T47D (cell line): ENCODE measurements at regions not wholly inside any gene's neighbourhood (a gene's known extent, or its start where the extent isn't known, plus 50 kb on each side); places are given as distances from the start of the nearest gene placed in this dataset.

Experiments
- DNase-seq, 2 experiments: peaks; one replicate each; pipeline versions ENCODE4 v3.0.0 to v3.0.0-alpha.2; 2011 to 2012; ENCODE audit warnings: low read depth in 1 of 2, low spot score in 1 of 2
- JUND ChIP-seq: IDR thresholded peaks from 2 replicates; pipeline ENCODE4 v1.6.1; 2012; ENCODE audit warnings: low read depth
- in situ Hi-C: cut with HindIII; loops from 2 replicates; pipeline ENCODE4 v1.10.0; 2016; ENCODE audit warnings: low sequenced_read_pairs, low pct_unique_long_range_greater_than_20kb

DNA sequence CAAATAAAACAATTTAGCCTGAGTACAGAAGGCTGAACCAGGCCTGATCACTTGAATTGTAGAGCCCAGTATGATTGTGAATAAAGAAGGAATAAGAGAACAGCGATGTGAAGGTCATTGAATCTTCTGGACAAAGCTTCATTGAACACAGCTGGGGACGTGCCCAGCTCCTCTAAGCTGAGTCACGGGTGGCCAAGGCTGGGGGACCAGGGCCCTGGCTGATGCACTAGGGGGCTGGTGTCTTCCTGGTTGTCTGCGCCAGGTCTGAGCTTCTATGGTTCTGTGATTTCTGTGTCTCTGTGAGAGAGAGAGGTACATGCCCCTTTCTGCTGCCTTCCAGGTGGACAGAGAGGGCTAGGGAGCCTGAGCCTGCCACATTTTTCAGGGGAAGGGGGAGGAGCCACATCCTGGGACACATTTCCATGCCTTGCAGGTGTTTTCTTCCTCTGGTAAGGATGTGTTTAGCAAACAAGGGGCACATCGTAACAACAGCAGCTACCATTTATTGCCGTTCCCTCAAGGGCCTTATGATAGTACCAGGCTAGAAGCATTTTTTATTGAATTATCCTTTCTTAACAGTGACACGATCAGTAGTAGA is 135.7 kb downstream of the C11orf91 start:
- in situ Hi-C loops, result no loop called here
- TF ChIP-seq JUND, result no peak
- no peak for DNase-seq

DNA sequence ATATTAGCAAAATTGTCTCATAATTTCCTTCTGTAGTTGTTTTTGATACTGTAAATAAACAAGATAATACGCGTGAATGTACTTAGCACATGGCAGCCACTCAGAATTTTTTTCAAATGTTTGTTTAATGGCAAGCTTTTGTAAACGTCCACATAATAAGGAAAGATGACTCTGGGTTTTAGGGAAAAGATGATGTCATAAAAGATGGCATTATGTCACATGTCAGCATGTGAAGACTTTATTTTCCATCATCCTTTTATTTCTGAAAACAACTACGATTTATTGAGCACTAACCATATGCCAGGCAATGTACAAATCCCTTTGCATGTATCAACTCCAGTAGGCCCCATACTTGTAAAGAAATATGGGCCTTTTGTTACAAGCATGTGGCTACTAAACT is 139.9 kb downstream of the C11orf91 start:
- DNase-seq, result no peak
- in situ Hi-C loops, result no loop called here
- TF ChIP-seq JUND, result no peak

GRCh38 chr11:33559567-33559966 is 141.1 kb downstream of the C11orf91 start:
- DNase-seq, result no peak
- in situ Hi-C loops, result no loop called here
- TF ChIP-seq JUND, result no peak

- TF ChIP-seq JUND, result no peak
- DNase-seq, result no peak
- in situ Hi-C loops, result no loop called here
Measured at GRCh38 chr11:33558097-33558496, 142.5 kb downstream of the C11orf91 start.

GRCh38 chr11:33557201-33557600 is 143.4 kb downstream of the C11orf91 start:
- DNase-seq, result peak; percentile 47 to 92
- no peak for TF ChIP-seq JUND
- in situ Hi-C loops, result no loop called here

- DNase-seq, result no peak
- in situ Hi-C loops, result no loop called here
- TF ChIP-seq JUND, result no peak
Measured at GRCh38 chr11:33554219-33554618, 146.4 kb downstream of the C11orf91 start.

- DNase-seq, result no peak
- in situ Hi-C loops, result no loop called here
- no peak for TF ChIP-seq JUND
Measured at GRCh38 chr11:33553486-33553885, 147.1 kb downstream of the C11orf91 start.

DNA sequence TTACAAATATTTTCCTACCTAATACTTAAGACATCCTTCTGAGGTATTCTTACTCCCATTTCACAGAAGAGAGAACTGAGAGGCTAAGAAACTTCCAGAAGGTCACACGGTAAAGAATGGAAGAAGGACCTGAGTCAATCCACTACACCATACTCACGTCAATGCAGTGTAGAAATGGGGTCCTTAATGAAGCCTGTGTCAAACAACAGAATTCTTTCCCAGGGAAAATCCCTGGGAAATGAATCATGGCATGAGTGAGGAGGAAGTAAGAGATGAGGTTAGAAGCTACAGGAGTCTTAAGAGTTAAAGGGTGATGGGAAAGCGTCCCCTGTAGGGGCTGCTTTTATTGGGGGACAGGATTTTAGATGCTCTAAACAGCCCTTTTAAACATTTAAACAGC is 147.9 kb downstream of the C11orf91 start:
- DNase-seq, result no peak
- TF ChIP-seq JUND, result no peak
- in situ Hi-C loops, result no loop called here

GRCh38 chr11:33551051-33551450 is 149.6 kb downstream of the C11orf91 start:
- no peak for TF ChIP-seq JUND
- in situ Hi-C loops, result no loop called here
- DNase-seq, result no peak

DNA sequence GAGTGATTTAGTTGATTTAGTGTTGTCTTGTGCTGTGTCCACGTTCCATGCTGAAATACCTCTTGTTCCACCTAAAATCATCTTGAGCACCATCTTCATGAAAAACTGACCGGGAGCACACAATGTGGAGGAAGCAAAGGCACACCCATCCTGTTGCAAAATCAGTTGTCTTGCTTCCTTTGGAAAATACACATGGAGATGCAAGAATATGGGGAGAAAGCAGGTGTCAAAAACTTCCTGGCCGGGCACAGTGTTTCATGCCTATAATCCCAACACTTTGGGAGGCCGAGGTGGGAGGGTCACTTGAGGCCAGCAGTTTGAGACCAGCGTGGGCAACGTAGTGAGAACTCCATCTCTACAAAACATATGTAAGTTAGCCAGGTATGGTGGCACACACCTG is 151.1 kb downstream of the C11orf91 start:
- in situ Hi-C loops, result no loop called here

GRCh38 chr11:33545931-33546330 is 154.7 kb downstream of the C11orf91 start:
- no peak for TF ChIP-seq JUND
- in situ Hi-C loops, result no loop called here
- DNase-seq, result no peak

More for the DNA sequence above, 151.1 kb downstream of the C11orf91 start:
- no peak for TF ChIP-seq JUND
- DNase-seq, result no peak

DNA sequence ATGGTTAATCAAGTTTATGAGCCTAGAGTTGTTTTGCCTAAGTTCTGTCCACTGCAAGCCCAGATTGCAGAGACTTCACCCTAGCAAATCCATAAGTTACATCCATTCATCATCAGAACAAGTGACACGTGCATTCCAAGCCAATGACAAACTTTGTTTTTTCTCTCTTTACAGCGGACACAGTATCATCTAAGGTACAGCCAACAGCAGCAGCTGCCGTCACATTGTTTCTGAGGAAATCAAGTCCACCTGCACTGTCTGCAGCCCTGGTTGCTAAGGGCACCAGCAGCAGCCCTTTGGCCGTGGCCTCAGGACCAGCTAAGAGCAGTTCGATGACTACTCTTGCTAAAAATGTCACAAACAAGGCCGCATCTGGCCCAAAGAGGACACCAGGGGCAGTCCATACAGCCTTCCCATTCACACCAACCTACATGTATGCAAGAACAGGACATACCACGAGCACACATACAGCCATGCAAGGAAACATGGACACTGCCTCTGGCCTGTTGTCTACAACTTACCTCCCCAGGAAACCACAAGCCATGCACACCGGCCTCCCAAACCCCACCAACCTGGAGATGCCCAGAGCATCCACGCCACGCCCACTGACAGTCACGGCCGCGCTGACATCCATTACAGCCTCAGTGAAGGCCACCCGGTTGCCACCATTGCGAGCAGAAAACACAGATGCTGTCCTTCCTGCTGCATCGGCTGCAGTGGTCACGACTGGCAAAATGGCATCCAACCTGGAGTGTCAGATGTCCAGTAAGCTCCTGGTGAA is 155.8 kb downstream of the C11orf91 start:
- no peak for TF ChIP-seq JUND
- in situ Hi-C loops, result no loop called here
- DNase-seq, result no peak

- no peak for DNase-seq
- no peak for TF ChIP-seq JUND
- in situ Hi-C loops, result no loop called here
Measured at GRCh38 chr11:33543823-33544222, 156.8 kb downstream of the C11orf91 start.
